ENCODE measurements at regions not wholly inside any gene's neighbourhood (a gene's known extent, or its start where the extent isn't known, plus 50 kb on each side); places are given as distances from the start of the nearest gene placed in this dataset.

DNA sequence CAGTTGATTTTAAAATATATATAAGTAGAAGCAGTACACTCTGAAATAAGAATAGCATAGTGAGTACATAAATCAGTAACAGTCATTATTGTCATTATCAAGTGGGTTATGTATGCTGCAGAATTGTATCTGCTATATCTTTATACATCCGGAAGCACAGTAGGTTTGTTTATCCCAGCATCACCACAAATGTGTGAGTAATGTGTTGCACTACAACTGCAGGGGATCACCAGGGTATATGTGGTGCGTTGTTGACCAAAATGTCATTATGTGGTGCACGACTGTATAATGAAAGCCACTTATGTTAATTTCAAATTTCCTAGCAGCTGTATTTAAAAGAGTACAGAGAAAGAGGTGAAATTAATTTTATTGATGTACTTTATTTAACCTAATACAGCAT is 87.7 kb upstream of the GADD45A start:
- no peaks in the 10 kb centered on the region for H3K9me3 ChIP-seq (ENCODE audit: low read length)
- no peaks in the 10 kb centered on the region for H3K79me2 ChIP-seq (ENCODE audit: low read length)
- no peak overlapping the region for H2AFZ ChIP-seq (ENCODE audit: low read length)
- POLR2A ChIA-PET (ENCODE audit: unreplicated experiment) = no interaction called here
- no peak overlapping the region for H3K4me3 ChIP-seq (ENCODE audit: low read length)
- H3K4me1 ChIP-seq (ENCODE audit: insufficient read depth, low read length) = no peaks in the 10 kb centered on the region
- no peaks in the 10 kb centered on the region for H3K27me3 ChIP-seq (ENCODE audit: low read length)
- H3K4me2 ChIP-seq (ENCODE audit: low read length) = no peak overlapping the region
- intact Hi-C loops (cut with micrococcal nuclease) = no loop called here
- no peak for TF ChIP-seq EZH2phosphoT487 (IDR thresholded peaks at IDR 0.05; ENCODE audit: borderline replicate concordance, low read length)
- no peak for TF ChIP-seq EZH2 (IDR thresholded peaks at IDR 0.05; ENCODE audit: low read length, unreplicated experiment)
- TF ChIP-seq CTCF (conservative IDR thresholded peaks at IDR 0.05; ENCODE audit: low read depth, low read length) = no peak
- no TSS peak for BruUV-seq (replicated peaks)
- ATAC-seq = peak; percentile 70
- no peaks in the 10 kb centered on the region for H3K9me2 ChIP-seq (replicated peaks; ENCODE audit: low read length)
- H4K20me1 ChIP-seq (ENCODE audit: low read length) = no peaks in the 10 kb centered on the region
- H3K27ac ChIP-seq (ENCODE audit: low read length) = no peak overlapping the region
- no peaks in the 10 kb centered on the region for H3F3A ChIP-seq (ENCODE audit: low read length, unreplicated experiment)
- H3K36me3 ChIP-seq (ENCODE audit: low read depth, low read length) = no peaks in the 10 kb centered on the region
- peak; percentile 30 for DNase-seq
- H3K9ac ChIP-seq (ENCODE audit: low read length) = no peak overlapping the region
- CTCF ChIA-PET = no interaction called here

- ATAC-seq (peak; percentile 29; the same call in 1 of the 2 replicates), DNase-seq (no peak)
- BruUV-seq (replicated peaks) = no TSS peak
- no peak overlapping the region for H3K9ac ChIP-seq (ENCODE audit: low read length)
- intact Hi-C loops (cut with micrococcal nuclease) = no loop called here
- H3K27me3 ChIP-seq (ENCODE audit: low read length) = no peaks in the 10 kb centered on the region
- no peaks in the 10 kb centered on the region for H4K20me1 ChIP-seq (ENCODE audit: low read length)
- ChIA-PET POLR2A (ENCODE audit: unreplicated experiment) (interaction anchor here (0.6 kb wide), 1 partner anchor 86 kb away, joined by 25 read pairs; the partner anchor contains the start of gene GADD45A), CTCF (no interaction called here)
- H3K4me3 ChIP-seq (ENCODE audit: low read length) = no peak overlapping the region
- H3K4me1 ChIP-seq (ENCODE audit: insufficient read depth, low read length) = no peaks in the 10 kb centered on the region
- H3K4me2 ChIP-seq (ENCODE audit: low read length) = no peak overlapping the region
- no peaks in the 10 kb centered on the region for H3K36me3 ChIP-seq (ENCODE audit: low read depth, low read length)
- TF ChIP-seq EZH2phosphoT487 (IDR thresholded peaks at IDR 0.05; ENCODE audit: borderline replicate concordance, low read length) = no peak
- TF ChIP-seq EZH2 (IDR thresholded peaks at IDR 0.05; ENCODE audit: low read length, unreplicated experiment) = no peak
- no peak for TF ChIP-seq CTCF (conservative IDR thresholded peaks at IDR 0.05; ENCODE audit: low read depth, low read length)
- no peaks in the 10 kb centered on the region for H3K9me2 ChIP-seq (replicated peaks; ENCODE audit: low read length)
- no peaks in the 10 kb centered on the region for H3K79me2 ChIP-seq (ENCODE audit: low read length)
- no peak overlapping the region for H3K27ac ChIP-seq (ENCODE audit: low read length)
- no peaks in the 10 kb centered on the region for H3F3A ChIP-seq (ENCODE audit: low read length, unreplicated experiment)
- H3K9me3 ChIP-seq (ENCODE audit: low read length) = no peaks in the 10 kb centered on the region
- no peak overlapping the region for H2AFZ ChIP-seq (ENCODE audit: low read length)
Observed at GRCh38 chr1:67599085-67599484, 85.9 kb upstream of the GADD45A start.

DNA sequence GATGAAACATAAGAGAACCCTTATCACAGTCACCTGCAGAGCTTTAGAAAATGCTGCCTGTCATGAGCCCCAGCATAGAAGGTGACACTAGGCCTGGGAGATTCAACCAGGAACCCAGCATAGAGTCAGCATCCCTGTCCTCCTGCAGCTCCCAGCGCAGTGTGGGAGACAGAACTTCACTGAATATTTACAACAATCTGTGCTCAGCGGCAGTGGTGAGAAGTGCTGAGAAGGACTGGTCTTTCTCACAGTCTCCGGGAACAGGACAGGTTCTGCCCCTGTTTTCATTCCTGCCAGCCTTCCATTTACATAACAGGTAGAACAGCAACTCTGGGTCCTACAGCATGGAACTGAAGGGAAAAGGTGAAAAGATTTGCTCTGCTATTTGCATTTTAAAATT is 83.5 kb upstream of the GADD45A start:
- Histone ChIP-seq H3K36me3 (ENCODE audit: low read depth, low read length) (no peaks in the 10 kb centered on the region), H2AFZ (ENCODE audit: low read length) (no peak overlapping the region), H3K27me3 (ENCODE audit: low read length) (no peaks in the 10 kb centered on the region), H3K9me2 (replicated peaks; ENCODE audit: low read length) (no peaks in the 10 kb centered on the region), H3F3A (ENCODE audit: low read length, unreplicated experiment) (no peaks in the 10 kb centered on the region), H3K4me3 (ENCODE audit: low read length) (no peak overlapping the region), H3K4me1 (ENCODE audit: insufficient read depth, low read length) (no peaks in the 10 kb centered on the region), H3K9ac (ENCODE audit: low read length) (no peak overlapping the region), H3K4me2 (ENCODE audit: low read length) (no peak overlapping the region), H3K27ac (ENCODE audit: low read length) (no peak overlapping the region), H3K9me3 (ENCODE audit: low read length) (no peaks in the 10 kb centered on the region), H4K20me1 (ENCODE audit: low read length) (no peaks in the 10 kb centered on the region), H3K79me2 (ENCODE audit: low read length) (no peaks in the 10 kb centered on the region)
- BruUV-seq (replicated peaks) = no TSS peak
- DNase-seq = no peak
- ChIA-PET POLR2A (ENCODE audit: unreplicated experiment) (no interaction called here), CTCF (no interaction called here)
- TF ChIP-seq EZH2phosphoT487 (IDR thresholded peaks at IDR 0.05; ENCODE audit: borderline replicate concordance, low read length) = no peak
- no peak for ATAC-seq
- intact Hi-C loops (cut with micrococcal nuclease) = no loop called here

Measured in PC-3 (cell line).